ENCODE measurements at regions not wholly inside any gene's neighbourhood (a gene's known extent, or its start where the extent isn't known, plus 50 kb on each side); places are given as distances from the start of the nearest gene placed in this dataset.

- Mint-ChIP-seq H3K27ac (no peak overlapping the region), H3K27me3 (ENCODE audit: insufficient read depth) (no peaks in the 10 kb centered on the region), H3K4me1 (ENCODE audit: low read depth) (peaks cover 54% of the 10 kb centered on the region), H3K9me3 (peaks cover 7% of the 10 kb centered on the region), H3K4me3 (no peak overlapping the region), H3K36me3 (ENCODE audit: low read depth) (peaks cover 26% of the 10 kb centered on the region)
- DNase-seq: no peak
- no peak for TF ChIP-seq CTCF (IDR thresholded peaks at IDR 0.05)
Observed at GRCh38 chr12:46671102-46671501, 154.7 kb downstream of the SLC38A4 start.

GRCh38 chr12:46670636-46671035 lies 155.2 kb downstream of the SLC38A4 start:
- no peak for DNase-seq
- Mint-ChIP-seq H3K9me3 (peaks cover 7% of the 10 kb centered on the region), H3K36me3 (ENCODE audit: low read depth) (peaks cover 26% of the 10 kb centered on the region), H3K4me1 (ENCODE audit: low read depth) (peaks cover 54% of the 10 kb centered on the region), H3K4me3 (no peak overlapping the region), H3K27ac (no peak overlapping the region), H3K27me3 (ENCODE audit: insufficient read depth) (no peaks in the 10 kb centered on the region)
- TF ChIP-seq CTCF (IDR thresholded peaks at IDR 0.05): no peak

- H3K27ac Mint-ChIP-seq: no peak overlapping the region
- no peak for DNase-seq
- TF ChIP-seq CTCF (IDR thresholded peaks at IDR 0.05): no peak
- H3K27me3 Mint-ChIP-seq (ENCODE audit: insufficient read depth): no peaks in the 10 kb centered on the region
- H3K4me3 Mint-ChIP-seq: no peak overlapping the region
- peaks cover 26% of the 10 kb centered on the region for H3K36me3 Mint-ChIP-seq (ENCODE audit: low read depth)
- H3K4me1 Mint-ChIP-seq (ENCODE audit: low read depth): peaks cover 54% of the 10 kb centered on the region
- H3K9me3 Mint-ChIP-seq: peaks cover 7% of the 10 kb centered on the region
Observed at GRCh38 chr12:46669720-46670119, 156.1 kb downstream of the SLC38A4 start.

GRCh38 chr12:46667551-46667950 lies 158.2 kb downstream of the SLC38A4 start:
- TF ChIP-seq CTCF (IDR thresholded peaks at IDR 0.05): no peak
- no peak overlapping the region for H3K4me3 Mint-ChIP-seq

GRCh38 chr12:46664761-46665287 lies 161.0 kb downstream of the SLC38A4 start:
- Mint-ChIP-seq H3K27ac (peak overlapping the region; percentile 70), H3K4me1 (ENCODE audit: low read depth) (peaks cover 80% of the 10 kb centered on the region), H3K4me3 (peak overlapping the region; percentile 66), H3K27me3 (ENCODE audit: insufficient read depth) (no peaks in the 10 kb centered on the region), H3K36me3 (ENCODE audit: low read depth) (peaks cover 16% of the 10 kb centered on the region), H3K9me3 (peaks cover 7% of the 10 kb centered on the region)
- TF ChIP-seq CTCF (IDR thresholded peaks at IDR 0.05): no peak
- peak; percentile 87 for DNase-seq

More at GRCh38 chr12:46667551-46667950, 158.2 kb downstream of the SLC38A4 start:
- Mint-ChIP-seq H3K9me3 (peaks cover 7% of the 10 kb centered on the region), H3K27ac (no peak overlapping the region), H3K4me1 (ENCODE audit: low read depth) (peaks cover 65% of the 10 kb centered on the region), H3K36me3 (ENCODE audit: low read depth) (peaks cover 26% of the 10 kb centered on the region), H3K27me3 (ENCODE audit: insufficient read depth) (no peaks in the 10 kb centered on the region)
- no peak for DNase-seq

GRCh38 chr12:46663318-46663717 lies 162.5 kb downstream of the SLC38A4 start:
- Mint-ChIP-seq H3K27ac (peak overlapping the region; percentile 70), H3K9me3 (peaks cover under 1% of the 10 kb centered on the region), H3K27me3 (ENCODE audit: insufficient read depth) (no peaks in the 10 kb centered on the region), H3K4me3 (no peak overlapping the region), H3K36me3 (ENCODE audit: low read depth) (peaks cover 1% of the 10 kb centered on the region), H3K4me1 (ENCODE audit: low read depth) (peaks cover 89% of the 10 kb centered on the region)
- DNase-seq: no peak
- TF ChIP-seq CTCF (IDR thresholded peaks at IDR 0.05): no peak

Measured in HFFc6 (cell line).